Vagina (tissue), 2 donors: ENCODE measurements at regions not wholly inside any gene's neighbourhood (a gene's known extent, or its start where the extent isn't known, plus 50 kb on each side); places are given as distances from the start of the nearest gene placed in this dataset.

Source experiments
- POLR2A ChIP-seq, 2 donors: fragments of 450-650 bp; IDR thresholded peaks; one replicate each; pipeline ENCODE4 v1.6.1; 2017; ENCODE audit warnings: antibody characterized with exemption in 2 of 2, mild to moderate bottlenecking in 2 of 2, moderate library complexity in 2 of 2
- TF ChIP-seq, protein P1 (sequence below), 3 experiments: fragments of 450-650 bp in 2 of 3; fragments of 200-600 bp in 1 of 3; sonication (generic) in 1 of 3; IDR thresholded peaks; one replicate each; pipeline ENCODE4 v1.5.1; 2017 to 2019; ENCODE audit warnings: antibody characterized with exemption in 3 of 3, mild to moderate bottlenecking in 2 of 3, moderate library complexity in 2 of 3

- TF ChIP-seq, protein P1, sequence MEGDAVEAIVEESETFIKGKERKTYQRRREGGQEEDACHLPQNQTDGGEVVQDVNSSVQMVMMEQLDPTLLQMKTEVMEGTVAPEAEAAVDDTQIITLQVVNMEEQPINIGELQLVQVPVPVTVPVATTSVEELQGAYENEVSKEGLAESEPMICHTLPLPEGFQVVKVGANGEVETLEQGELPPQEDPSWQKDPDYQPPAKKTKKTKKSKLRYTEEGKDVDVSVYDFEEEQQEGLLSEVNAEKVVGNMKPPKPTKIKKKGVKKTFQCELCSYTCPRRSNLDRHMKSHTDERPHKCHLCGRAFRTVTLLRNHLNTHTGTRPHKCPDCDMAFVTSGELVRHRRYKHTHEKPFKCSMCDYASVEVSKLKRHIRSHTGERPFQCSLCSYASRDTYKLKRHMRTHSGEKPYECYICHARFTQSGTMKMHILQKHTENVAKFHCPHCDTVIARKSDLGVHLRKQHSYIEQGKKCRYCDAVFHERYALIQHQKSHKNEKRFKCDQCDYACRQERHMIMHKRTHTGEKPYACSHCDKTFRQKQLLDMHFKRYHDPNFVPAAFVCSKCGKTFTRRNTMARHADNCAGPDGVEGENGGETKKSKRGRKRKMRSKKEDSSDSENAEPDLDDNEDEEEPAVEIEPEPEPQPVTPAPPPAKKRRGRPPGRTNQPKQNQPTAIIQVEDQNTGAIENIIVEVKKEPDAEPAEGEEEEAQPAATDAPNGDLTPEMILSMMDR (IDR thresholded peaks at IDR 0.05): no peak
- no peak for TF ChIP-seq POLR2A (IDR thresholded peaks at IDR 0.05)
These were observed 375.6 kb upstream of the NUPR2 start for GRCh38 chr7:56491636-56492425.
